ENCODE measurements at regions not wholly inside any gene's neighbourhood (a gene's known extent, or its start where the extent isn't known, plus 50 kb on each side); places are given as distances from the start of the nearest gene placed in this dataset.

DNA sequence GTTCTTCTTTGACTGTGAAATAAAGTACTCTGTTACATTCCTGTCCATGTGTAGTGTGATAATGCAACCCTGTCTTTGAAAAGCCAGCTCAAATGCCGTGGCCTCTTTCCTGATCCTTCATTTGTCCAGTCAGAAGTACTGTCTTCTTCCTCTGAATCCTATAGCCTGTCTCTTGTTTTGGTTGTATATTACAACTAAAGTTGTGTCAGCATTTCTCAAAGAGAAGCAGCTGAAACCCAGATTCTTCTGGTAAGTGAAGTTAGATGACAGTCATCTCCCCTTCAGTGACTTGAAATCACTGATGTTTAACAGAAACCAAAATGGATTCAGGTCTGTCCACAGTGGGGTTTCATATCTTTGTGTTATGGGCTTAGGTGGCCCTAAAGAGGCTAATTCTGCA is 196.2 kb downstream of the PCSK1 start:
- Histone ChIP-seq H3K4me1 (replicated peaks in 1 of 4; ENCODE audit: control insufficient read depth in 3 of 4, insufficient read depth in 4 of 4, low read length in 3 of 4) (no peaks in the 10 kb centered on the region), H3K23me2 (ENCODE audit: low read depth, low read length) (no peaks in the 10 kb centered on the region), H3K14ac (ENCODE audit: insufficient read length) (no peak overlapping the region), H4K91ac (replicated peaks; ENCODE audit: insufficient read length, low read length) (no peak overlapping the region), H2BK120ac (replicated peaks; ENCODE audit: low read depth, low read length) (no peak overlapping the region), H2AK5ac (ENCODE audit: low read depth, low read length) (no peak overlapping the region), H3K9me3 (ENCODE audit: insufficient read depth in 2 of 2, low read depth in 1 of 2, low read length in 1 of 2) (no peaks in the 10 kb centered on the region), H3K56ac (replicated peaks; ENCODE audit: insufficient read length, low read depth, low read length) (no peak overlapping the region), H3K27ac (ENCODE audit: low read depth, low read length) (no peak overlapping the region), H3K36me3 (ENCODE audit: control insufficient read depth in 2 of 4, insufficient read depth in 4 of 4, low read length in 3 of 4) (no peaks in the 10 kb centered on the region), H4K5ac (ENCODE audit: insufficient read length, low read depth, low read length) (no peak overlapping the region), H3K9ac (replicated peaks in 1 of 4; ENCODE audit: extremely low read depth in 1 of 4, low read depth in 3 of 4, low read length in 3 of 4) (no peak overlapping the region), H3K27me3 (replicated peaks in 1 of 4; ENCODE audit: control insufficient read depth in 3 of 4, extremely low read depth in 1 of 4, insufficient read depth in 3 of 4, low read length in 3 of 4) (no peaks in the 10 kb centered on the region), H2BK15ac (ENCODE audit: low read length) (no peak overlapping the region), H3K4me2 (ENCODE audit: insufficient read depth in 1 of 2, low read depth in 2 of 2, low read length in 2 of 2) (no peak overlapping the region), H3K4me3 (ENCODE audit: extremely low read depth in 1 of 4, insufficient read depth in 2 of 4, low read depth in 3 of 4, low read length in 4 of 4) (no peak overlapping the region), H2BK20ac (ENCODE audit: low read length) (no peak overlapping the region), H4K8ac (ENCODE audit: extremely low read depth, insufficient read depth, low read length) (no peak overlapping the region), H2BK12ac (ENCODE audit: low read depth, low read length) (no peak overlapping the region), H3K23ac (ENCODE audit: insufficient read length) (no peak overlapping the region), H2BK5ac (ENCODE audit: low read depth, low read length) (no peak overlapping the region), H3K18ac (ENCODE audit: extremely low read depth, low read length) (no peak overlapping the region), H4K20me1 (replicated peaks in 1 of 2; ENCODE audit: control insufficient read depth in 1 of 2, insufficient read depth in 2 of 2, low read length in 2 of 2) (no peaks in the 10 kb centered on the region), H3K79me2 (ENCODE audit: control insufficient read depth in 1 of 2, insufficient read depth in 2 of 2, low read length in 2 of 2) (no peaks in the 10 kb centered on the region), H2AFZ (ENCODE audit: low read length) (no peak overlapping the region), H3K4ac (replicated peaks; ENCODE audit: insufficient read length, low read depth, low read length) (no peak overlapping the region), H3K79me1 (ENCODE audit: low read depth, low read length) (no peaks in the 10 kb centered on the region)
- FAIRE-seq (no peak), DNase-seq (ENCODE audit: low read depth in 1 of 2, low spot score in 2 of 2) (no peak)
- CTCF ChIA-PET (ENCODE audit: partially characterized antibody) = no interaction called here
- POLR2A ChIA-PET (ENCODE audit: partially characterized antibody) = no interaction called here
- 90% methylated on average over 1 of the region's 1 CpG; no CpG with 5 or more reads in 1 of the 2 experiments for WGBS, 2 experiments (ENCODE audit: extremely low coverage in 1 of 2, insufficient coverage in 1 of 2, insufficient read length in 1 of 2, insufficient replicate concordance in 2 of 2, low coverage in 1 of 2, low lambda C conversion rate in 2 of 2, missing lambda C conversion rate in 1 of 2)
- TF ChIP-seq CTBP2 (IDR thresholded peaks at IDR 0.05; ENCODE audit: borderline replicate concordance, insufficient read depth, insufficient read length, low read length) (no peak), FOSL1 (IDR thresholded peaks at IDR 0.05; ENCODE audit: insufficient read depth, low read depth, low read length) (no peak), TEAD4 (IDR thresholded peaks at IDR 0.05; ENCODE audit: low read depth, low read length) (no peak), SP4 (IDR thresholded peaks at IDR 0.05; ENCODE audit: low read length) (no peak), SUZ12 (IDR thresholded peaks at IDR 0.05; ENCODE audit: low read length) (no peak), KDM5A (IDR thresholded peaks at IDR 0.05; ENCODE audit: low read length) (no peak), POLR2A (IDR thresholded peaks at IDR 0.05; ENCODE audit: control extremely low read depth in 1 of 2, low read depth in 2 of 2, low read length in 2 of 2) (no peak), NANOG (IDR thresholded peaks at IDR 0.05; ENCODE audit: insufficient read depth, low read depth, low read length, poor library complexity, severe bottlenecking) (no peak), CHD2 (IDR thresholded peaks at IDR 0.05; ENCODE audit: low read length) (no peak)
- TF ChIP-seq, protein P1, sequence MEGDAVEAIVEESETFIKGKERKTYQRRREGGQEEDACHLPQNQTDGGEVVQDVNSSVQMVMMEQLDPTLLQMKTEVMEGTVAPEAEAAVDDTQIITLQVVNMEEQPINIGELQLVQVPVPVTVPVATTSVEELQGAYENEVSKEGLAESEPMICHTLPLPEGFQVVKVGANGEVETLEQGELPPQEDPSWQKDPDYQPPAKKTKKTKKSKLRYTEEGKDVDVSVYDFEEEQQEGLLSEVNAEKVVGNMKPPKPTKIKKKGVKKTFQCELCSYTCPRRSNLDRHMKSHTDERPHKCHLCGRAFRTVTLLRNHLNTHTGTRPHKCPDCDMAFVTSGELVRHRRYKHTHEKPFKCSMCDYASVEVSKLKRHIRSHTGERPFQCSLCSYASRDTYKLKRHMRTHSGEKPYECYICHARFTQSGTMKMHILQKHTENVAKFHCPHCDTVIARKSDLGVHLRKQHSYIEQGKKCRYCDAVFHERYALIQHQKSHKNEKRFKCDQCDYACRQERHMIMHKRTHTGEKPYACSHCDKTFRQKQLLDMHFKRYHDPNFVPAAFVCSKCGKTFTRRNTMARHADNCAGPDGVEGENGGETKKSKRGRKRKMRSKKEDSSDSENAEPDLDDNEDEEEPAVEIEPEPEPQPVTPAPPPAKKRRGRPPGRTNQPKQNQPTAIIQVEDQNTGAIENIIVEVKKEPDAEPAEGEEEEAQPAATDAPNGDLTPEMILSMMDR (IDR thresholded peaks at IDR 0.05; ENCODE audit: control extremely low read depth in 1 of 3, insufficient read depth in 1 of 3, low read depth in 1 of 3, low read length in 3 of 3) = no peak
- TF ChIP-seq, protein P2, sequence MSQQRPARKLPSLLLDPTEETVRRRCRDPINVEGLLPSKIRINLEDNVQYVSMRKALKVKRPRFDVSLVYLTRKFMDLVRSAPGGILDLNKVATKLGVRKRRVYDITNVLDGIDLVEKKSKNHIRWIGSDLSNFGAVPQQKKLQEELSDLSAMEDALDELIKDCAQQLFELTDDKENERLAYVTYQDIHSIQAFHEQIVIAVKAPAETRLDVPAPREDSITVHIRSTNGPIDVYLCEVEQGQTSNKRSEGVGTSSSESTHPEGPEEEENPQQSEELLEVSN (IDR thresholded peaks at IDR 0.05) = no peak

Measured in H1 (cell line).